LHCN-M2 (cell line): ENCODE measurements at regions not wholly inside any gene's neighbourhood (a gene's known extent, or its start where the extent isn't known, plus 50 kb on each side); places are given as distances from the start of the nearest gene placed in this dataset.
"Not testable (repeated sequence)": the region's sequence is repeated elsewhere in the genome, so short reads cannot be mapped to it uniquely, and the experiment has no call there.

Experiments
- DNase-seq: peaks from one replicate; pipeline ENCODE4 v3.0.0-alpha.2; 2012; ENCODE audit warnings: low read depth

DNA sequence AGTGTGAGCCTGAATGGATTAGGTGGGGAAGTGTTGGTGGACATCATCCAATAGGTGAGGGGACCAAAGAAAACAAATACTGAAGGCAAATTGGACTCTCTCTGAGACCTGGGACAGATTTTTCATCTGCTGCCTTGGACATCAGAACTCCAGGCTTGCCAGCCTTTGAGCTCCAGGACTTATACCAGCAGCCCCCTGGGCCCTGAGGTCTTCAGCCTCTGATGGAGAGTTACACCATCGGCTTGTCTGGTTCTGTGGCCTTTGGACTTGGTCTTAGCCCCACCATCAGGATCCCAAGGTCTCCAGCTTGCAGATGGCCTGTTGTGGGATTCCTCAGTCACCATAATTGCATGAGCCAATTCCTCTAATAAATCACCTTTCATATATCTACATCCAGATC, 80.8 kb upstream of the SLC8A3 start:
- DNase-seq, result no peak

DNA sequence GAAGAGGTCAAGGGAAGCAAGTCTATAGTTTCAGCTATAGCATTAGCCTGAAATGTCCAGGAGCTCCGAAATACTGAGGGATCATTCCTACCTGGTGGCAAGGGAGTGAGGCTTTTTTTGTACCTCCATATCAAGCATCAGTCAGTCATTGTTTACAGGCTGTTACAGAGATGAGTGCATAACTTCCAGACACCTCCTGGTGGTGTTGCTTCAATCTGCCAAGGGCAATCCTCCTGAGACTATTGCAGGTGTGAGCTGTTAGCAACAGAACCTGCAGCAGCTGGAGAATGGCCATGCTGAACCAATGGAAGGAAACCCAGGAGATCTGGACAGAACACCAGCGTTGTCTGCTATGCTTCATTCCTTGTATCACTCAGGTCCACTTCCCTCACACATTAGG, 80.0 kb upstream of the SLC8A3 start:
- DNase-seq, result no peak

DNA sequence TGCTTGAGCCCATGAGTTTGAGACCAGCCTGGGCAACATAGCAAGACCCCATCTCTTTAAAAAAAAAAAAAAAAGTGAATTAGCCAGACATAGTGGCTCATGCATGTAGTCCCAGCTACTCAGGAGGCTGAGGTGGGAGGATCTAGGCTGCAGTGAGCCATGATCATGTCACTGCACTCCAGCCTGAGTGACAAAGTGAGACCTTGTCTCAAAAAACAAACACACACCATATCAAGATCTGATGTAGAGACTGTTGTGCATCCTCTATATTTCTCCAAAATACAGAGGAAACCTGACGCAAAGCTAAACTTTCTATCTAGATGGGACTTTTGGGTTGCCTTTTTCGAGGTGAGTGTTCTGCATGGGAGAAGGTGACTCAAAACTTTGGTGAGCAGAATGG, 77.4 kb upstream of the SLC8A3 start:
- DNase-seq, result no peak

DNA sequence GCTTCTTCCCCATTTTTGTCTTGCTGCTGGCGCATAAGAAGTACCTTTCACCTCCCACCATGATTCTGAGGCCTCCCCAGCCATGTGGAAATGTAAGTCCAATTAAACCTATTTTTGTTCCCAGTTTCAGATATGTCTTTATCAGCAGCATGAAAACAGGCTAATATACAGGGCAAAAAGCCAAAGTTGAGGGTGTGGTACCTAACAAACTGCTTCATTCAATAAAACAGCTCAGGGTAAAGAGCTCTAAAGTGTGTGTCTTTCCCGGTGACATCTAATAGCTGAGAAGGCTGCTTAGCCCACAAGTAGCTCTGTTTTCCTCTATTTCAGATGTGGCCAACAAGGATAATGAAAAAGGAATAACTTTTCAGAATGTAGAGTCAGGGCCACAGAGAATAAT, 76.7 kb upstream of the SLC8A3 start:
- no peak for DNase-seq

DNA sequence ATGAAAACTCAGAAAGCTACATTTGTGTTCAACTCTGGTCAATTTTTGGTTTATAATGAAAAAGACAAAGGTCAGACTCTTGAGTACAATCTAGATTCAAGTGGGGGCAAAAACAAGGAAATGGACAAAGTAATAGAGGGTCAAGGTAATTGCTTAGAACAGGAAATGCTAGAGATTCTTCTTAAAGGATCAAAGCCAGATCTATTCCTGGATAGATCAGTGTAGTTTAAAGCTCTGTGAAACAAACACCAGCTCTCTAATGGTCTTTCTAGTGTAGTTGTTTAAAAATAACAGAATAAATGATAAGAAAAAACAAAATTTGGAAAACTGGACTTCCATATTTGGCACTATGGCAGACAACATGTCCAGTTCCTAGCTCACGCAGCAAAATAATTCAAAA, 70.7 kb upstream of the SLC8A3 start:
- DNase-seq, result no peak

DNA sequence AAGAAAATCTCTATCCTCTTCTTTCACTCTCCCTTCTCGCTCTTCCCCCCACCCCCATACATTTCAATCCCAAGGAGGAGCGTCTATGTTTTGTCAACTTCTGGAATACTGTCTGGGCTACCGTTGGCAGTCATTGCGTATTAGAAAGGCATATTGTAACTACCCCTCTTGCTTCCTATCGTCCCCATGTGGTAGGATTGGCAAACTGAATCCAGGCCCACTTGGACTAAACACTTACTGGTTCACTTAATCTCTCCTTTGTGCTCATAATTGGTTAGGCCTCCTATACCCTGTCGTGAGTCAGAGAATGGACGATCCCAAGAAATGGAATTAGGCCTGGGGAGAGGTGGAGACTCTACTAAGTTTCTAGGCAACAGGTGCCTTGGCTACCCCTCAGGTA, 68.8 kb upstream of the SLC8A3 start:
- no peak for DNase-seq

DNA sequence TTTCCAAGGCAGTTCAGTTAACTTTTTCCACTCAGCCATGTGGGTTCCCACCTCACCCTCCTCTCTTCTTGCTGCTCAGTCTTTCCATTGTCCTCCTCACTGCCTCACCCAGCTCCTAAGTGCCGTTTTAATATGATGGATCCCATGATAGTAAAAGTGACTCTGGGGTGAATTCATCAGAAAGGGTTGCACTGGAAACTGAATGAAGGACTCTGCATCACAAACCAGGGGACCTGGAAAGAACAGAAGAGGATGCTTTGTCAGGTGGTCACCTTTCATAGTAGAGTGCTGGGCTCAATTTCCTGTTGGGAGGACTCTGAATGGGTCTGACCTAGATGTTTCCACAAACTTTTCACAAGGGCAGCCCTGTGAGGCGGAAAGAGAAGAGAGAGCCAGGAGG, 67.8 kb upstream of the SLC8A3 start:
- DNase-seq, result no peak

DNA sequence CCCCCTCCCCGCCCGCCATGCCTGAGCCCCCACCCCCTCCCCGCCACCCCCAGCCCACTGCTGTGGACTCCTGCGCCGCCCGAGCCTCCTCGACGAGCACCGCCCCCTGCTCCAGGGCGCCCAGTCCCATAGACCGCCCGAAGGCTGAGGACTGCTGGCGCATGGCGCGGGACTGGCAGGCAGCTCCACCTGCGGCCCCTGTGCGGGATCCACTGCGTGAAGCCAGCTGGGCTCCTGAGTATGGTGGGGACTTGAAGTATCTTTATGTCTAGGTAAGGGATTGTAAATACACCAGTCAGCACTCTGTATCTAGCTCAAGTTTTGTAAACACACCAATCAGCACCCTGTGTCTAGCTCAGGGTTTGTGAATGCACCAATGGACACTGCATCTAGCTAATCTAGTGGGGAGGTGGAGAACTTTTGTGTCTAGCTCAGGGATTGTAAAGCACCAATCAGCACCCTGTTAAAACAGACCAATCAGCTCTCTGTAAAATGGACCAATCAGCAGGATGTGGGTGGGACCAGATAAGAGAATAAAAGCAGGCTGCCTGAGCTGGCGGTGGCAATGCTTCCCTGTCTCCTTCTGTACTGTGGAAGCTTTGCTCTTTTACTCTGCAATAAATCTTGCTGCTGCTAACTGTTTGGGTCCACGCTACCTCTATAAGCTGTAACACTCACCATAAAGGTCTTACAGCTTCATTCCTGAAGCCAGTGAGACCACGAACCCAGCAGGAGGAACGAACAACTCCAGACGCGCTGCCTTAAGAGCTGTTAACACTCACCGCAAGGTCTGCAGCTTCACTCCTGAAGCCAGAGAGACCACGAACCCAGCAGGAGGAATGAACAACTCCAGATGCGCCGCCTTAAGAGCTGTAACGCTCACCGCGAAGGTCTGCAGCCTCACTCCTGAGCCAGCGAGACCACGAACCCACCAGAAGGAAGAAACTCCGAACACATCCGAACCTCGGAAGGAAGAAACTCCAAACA, 66.6 kb upstream of the SLC8A3 start:
- not testable (repeated sequence) for DNase-seq

DNA sequence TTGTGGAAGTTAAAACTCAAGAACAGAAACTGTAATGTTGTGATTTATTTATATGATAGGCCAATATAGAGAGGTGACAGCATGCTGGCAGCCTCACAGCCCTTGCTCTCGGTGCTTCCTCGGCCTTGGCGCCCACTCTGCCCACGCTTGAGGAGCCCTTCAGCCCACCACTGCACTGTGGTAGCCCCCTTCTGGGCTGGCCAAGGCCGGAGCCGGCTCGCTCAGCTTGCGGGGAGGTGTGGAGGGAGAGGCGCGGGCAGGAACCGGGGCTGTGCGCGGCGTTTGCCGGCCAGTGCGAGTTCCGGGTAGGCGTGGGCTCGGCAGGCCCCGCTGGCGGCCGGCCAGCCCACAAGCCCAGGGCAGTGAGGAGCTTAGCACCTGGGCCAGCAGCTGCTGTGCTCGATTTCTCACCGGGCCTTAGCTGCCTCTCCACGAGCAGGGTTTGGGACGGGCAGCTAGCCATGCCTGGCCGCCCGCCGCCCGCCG, 65.8 kb upstream of the SLC8A3 start:
- DNase-seq, result peak; percentile 31

DNA sequence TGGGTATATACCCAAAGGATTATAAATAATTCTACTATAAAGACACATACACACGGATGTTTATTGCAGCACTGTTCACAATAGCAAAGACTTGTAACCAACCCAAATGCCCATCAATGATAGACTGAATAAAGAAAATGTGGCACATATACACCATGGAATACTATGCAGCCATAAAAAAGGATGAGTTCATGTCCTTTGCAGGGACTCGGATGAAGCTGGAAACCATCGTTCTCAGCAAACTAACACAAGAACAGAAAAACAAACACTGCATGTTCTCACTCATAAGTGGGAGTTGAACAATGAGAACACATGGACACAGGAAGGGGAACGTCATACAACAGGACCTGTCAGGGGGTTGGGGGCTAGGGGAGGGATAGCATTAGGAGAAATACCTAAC, 64.8 kb upstream of the SLC8A3 start:
- DNase-seq, result not testable (repeated sequence)

DNA sequence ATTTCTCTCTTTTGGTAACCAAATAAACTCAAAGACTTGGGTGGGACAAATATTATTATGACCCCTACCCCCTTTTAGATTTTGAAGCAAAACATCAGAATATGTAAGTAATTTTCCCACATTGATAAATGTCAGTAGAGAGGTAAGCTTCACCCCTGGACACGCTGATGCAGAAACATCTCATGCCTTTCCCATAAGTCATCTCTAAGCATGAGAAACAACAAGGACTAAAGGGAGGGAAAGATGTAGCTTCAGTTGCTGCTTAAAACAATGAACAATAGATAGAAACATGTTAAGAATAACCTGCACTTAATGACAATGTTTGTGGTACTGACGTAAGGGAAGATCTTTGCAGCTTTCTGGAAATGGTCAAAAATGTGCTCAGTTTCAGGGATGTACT, 56.3 kb upstream of the SLC8A3 start:
- no peak for DNase-seq

DNA sequence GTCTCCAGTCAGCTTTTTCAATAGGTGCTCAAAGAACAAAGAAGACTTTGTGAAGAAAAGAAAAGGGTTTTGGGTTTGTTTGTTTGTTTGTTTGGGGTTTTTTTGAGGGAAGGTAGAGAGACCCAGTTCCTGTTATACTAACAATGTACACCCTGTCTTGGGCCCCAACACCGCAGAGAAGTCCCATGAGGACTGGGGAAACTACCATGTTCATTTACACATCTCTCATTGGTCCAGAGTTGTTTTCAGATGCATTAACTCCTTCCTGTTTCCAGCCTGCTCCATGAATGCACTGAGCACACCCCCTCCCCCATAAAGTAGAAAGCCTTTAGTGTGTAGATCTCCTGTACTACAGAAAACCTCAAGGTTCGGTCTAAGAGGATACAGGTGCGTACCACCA, 51.1 kb upstream of the SLC8A3 start:
- no peak for DNase-seq

DNA sequence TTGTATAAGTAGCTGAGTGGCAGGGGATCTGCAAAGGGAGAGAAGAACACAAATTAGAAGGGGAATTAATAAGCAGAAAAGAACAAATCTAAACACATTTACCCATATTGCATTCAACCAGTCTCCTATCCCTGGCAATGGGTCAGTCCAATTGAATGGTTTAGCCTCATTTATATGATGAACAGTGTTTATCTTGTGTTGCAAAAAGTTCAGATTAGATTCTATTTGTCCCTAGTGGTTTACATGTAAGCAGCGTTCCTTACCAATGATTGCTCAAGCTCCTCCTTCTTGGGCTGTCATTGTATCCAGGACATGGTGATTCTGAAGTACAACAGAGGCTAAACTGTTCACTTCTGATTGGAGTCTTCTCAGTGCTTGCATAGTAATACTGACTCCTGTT, 49.9 kb upstream of the SLC8A3 start:
- peak; percentile 7 for DNase-seq
